ENCODE measurements at regions not wholly inside any gene's neighbourhood (a gene's known extent, or its start where the extent isn't known, plus 50 kb on each side); places are given as distances from the start of the nearest gene placed in this dataset.
"Not testable (repeated sequence)": the region's sequence is repeated elsewhere in the genome, so short reads cannot be mapped to it uniquely, and the experiment has no call there.

- not testable (repeated sequence) for TF ChIP-seq PBX3 (IDR thresholded peaks at IDR 0.05); CTCF (IDR thresholded peaks at IDR 0.05); REST (IDR thresholded peaks at IDR 0.05; ENCODE audit: low read depth, low read length); EP300 (IDR thresholded peaks at IDR 0.05; ENCODE audit: borderline replicate concordance in 1 of 2, low read depth in 1 of 2, low read length in 1 of 2); MAX (IDR thresholded peaks at IDR 0.05; ENCODE audit: low read depth)
Measured at GRCh38 chr1:146375108-146375507, 146.3 kb upstream of the NOTCH2NLA start.

Data from SK-N-SH (cell line).